ENCODE measurements at regions not wholly inside any gene's neighbourhood (a gene's known extent, or its start where the extent isn't known, plus 50 kb on each side); places are given as distances from the start of the nearest gene placed in this dataset.

- no peak for DNase-seq (ENCODE audit: low spot score)
These were observed 129.6 kb upstream of the CDH13 start for GRCh38 chr16:82497139-82497538.

- no peak for DNase-seq (ENCODE audit: low spot score)
These were observed 138.3 kb upstream of the CDH13 start for GRCh38 chr16:82488460-82488859.

- no peak for DNase-seq (ENCODE audit: low spot score)
These were observed 145.3 kb upstream of the CDH13 start for GRCh38 chr16:82481455-82481854.

GRCh38 chr16:82476786-82477185 is 150.0 kb upstream of the CDH13 start:
- no peak for DNase-seq (ENCODE audit: low spot score)

GRCh38 chr16:82470620-82471152 is 156.1 kb upstream of the CDH13 start:
- DNase-seq (ENCODE audit: low spot score): no peak

GRCh38 chr16:82470016-82470415 is 156.8 kb upstream of the CDH13 start:
- no peak for DNase-seq (ENCODE audit: low spot score)

- no peak for DNase-seq (ENCODE audit: low spot score)
These were observed 162.6 kb upstream of the CDH13 start for GRCh38 chr16:82464187-82464586.

- DNase-seq (ENCODE audit: low spot score): no peak
These were observed 166.0 kb upstream of the CDH13 start for GRCh38 chr16:82460766-82461165.

- no peak for DNase-seq (ENCODE audit: low spot score)
These were observed 167.1 kb upstream of the CDH13 start for GRCh38 chr16:82459580-82460256.

- peak; percentile 38 for DNase-seq (ENCODE audit: low spot score)
These were observed 170.1 kb upstream of the CDH13 start for GRCh38 chr16:82456683-82457082.

- DNase-seq (ENCODE audit: low spot score): no peak
These were observed 172.2 kb upstream of the CDH13 start for GRCh38 chr16:82454566-82454965.

GRCh38 chr16:82454152-82454551 is 172.6 kb upstream of the CDH13 start:
- DNase-seq (ENCODE audit: low spot score): no peak

GRCh38 chr16:82452004-82452756 is 174.6 kb upstream of the CDH13 start:
- DNase-seq (ENCODE audit: low spot score): no peak

GRCh38 chr16:82451449-82451848 is 175.3 kb upstream of the CDH13 start:
- DNase-seq (ENCODE audit: low spot score): no peak

GRCh38 chr16:82440336-82440735 is 186.4 kb upstream of the CDH13 start:
- DNase-seq (ENCODE audit: low spot score): no peak

GRCh38 chr16:82439678-82440293 is 187.0 kb upstream of the CDH13 start:
- peak; percentile 29 for DNase-seq (ENCODE audit: low spot score)

- DNase-seq (ENCODE audit: low spot score): no peak
These were observed 193.7 kb upstream of the CDH13 start for GRCh38 chr16:82433042-82433441.

- no peak for DNase-seq (ENCODE audit: low spot score)
These were observed 194.5 kb upstream of the CDH13 start for GRCh38 chr16:82432261-82432660.

GRCh38 chr16:82425661-82426060 is 201.1 kb upstream of the CDH13 start:
- DNase-seq (ENCODE audit: low spot score): no peak

- DNase-seq (ENCODE audit: low spot score): no peak
These were observed 204.9 kb upstream of the CDH13 start for GRCh38 chr16:82421851-82422250.

- DNase-seq (ENCODE audit: low spot score): no peak
These were observed 207.4 kb upstream of the CDH13 start for GRCh38 chr16:82419332-82419731.

- DNase-seq (ENCODE audit: low spot score): no peak
These were observed 212.3 kb upstream of the CDH13 start for GRCh38 chr16:82414476-82414875.

- DNase-seq (ENCODE audit: low spot score): no peak
These were observed 214.0 kb upstream of the CDH13 start for GRCh38 chr16:82412770-82413169.
